RWPE1 (cell line): ENCODE measurements at regions not wholly inside any gene's neighbourhood (a gene's known extent, or its start where the extent isn't known, plus 50 kb on each side); places are given as distances from the start of the nearest gene placed in this dataset.

Experiments
- CTCF ChIA-PET: fragments of 350-600 bp; sonication (Branson Sonifier 250); formaldehyde crosslinking; extraction: SDS; loops from one replicate; lab custom pipeline; 2021; lab: Yijun Ruan, JAX
- POLR2A ChIA-PET: fragments of 400-600 bp; formaldehyde crosslinking; extraction: SDS; loops from one replicate; lab custom pipeline; 2020; ENCODE audit warnings: antibody characterized with exemption; ENCODE audit not compliant: low non-redundant PET; lab: Yijun Ruan, JAX
- DNase-seq: peaks from one replicate; pipeline ENCODE4 v3.0.0; 2012; ENCODE audit warnings: low spot score
- H3K27ac ChIP-seq: fragments of 450-650 bp; 2 replicates; pipeline ENCODE4 v1.5.1; 2017
- TF ChIP-seq, protein P1 (sequence below): fragments of 450-650 bp; conservative IDR thresholded peaks from 2 replicates; pipeline ENCODE4 v1.5.1; 2017; ENCODE audit warnings: low read depth, mild to moderate bottlenecking

DNA sequence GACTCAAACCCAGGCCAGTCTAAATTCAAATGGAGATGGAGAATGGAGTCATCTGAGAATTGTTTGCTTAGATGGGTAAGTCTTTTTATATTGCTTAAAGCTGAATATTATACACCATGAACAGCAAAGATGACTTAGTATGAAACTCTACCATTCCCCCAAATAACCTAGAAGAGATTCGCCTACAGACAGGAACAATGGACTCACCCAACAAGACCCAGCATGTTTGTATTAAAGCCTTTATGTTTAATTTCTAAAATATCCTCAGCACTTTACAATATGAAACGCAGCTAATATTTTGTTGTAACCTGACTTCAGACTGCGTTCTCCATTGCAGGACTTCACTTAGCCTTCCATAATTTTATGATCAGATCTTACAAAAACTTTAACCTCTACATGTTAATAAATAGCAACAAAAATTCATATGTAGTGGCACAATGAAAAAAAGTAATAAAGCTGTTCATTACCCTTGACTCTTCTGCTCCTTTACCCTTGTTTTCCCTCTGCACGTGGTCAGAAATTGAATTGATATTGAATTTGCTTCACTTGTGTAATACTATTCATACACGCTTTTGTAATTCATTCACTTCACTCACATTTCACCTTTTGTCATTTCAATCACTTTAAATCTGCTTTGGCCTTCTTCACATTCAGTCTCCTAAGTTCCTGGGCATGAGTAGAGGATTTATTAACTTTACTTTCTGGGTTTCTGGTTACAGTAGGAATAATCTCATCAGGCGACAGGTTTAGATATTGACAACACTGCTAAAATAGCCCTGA lies 177.3 kb upstream of the PTBP2 start:
- no peak overlapping the region for H3K27ac ChIP-seq
- ChIA-PET POLR2A (no interaction called here), CTCF (no interaction called here)
- TF ChIP-seq, protein P1, sequence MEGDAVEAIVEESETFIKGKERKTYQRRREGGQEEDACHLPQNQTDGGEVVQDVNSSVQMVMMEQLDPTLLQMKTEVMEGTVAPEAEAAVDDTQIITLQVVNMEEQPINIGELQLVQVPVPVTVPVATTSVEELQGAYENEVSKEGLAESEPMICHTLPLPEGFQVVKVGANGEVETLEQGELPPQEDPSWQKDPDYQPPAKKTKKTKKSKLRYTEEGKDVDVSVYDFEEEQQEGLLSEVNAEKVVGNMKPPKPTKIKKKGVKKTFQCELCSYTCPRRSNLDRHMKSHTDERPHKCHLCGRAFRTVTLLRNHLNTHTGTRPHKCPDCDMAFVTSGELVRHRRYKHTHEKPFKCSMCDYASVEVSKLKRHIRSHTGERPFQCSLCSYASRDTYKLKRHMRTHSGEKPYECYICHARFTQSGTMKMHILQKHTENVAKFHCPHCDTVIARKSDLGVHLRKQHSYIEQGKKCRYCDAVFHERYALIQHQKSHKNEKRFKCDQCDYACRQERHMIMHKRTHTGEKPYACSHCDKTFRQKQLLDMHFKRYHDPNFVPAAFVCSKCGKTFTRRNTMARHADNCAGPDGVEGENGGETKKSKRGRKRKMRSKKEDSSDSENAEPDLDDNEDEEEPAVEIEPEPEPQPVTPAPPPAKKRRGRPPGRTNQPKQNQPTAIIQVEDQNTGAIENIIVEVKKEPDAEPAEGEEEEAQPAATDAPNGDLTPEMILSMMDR, result no peak
- DNase-seq, result no peak

DNA sequence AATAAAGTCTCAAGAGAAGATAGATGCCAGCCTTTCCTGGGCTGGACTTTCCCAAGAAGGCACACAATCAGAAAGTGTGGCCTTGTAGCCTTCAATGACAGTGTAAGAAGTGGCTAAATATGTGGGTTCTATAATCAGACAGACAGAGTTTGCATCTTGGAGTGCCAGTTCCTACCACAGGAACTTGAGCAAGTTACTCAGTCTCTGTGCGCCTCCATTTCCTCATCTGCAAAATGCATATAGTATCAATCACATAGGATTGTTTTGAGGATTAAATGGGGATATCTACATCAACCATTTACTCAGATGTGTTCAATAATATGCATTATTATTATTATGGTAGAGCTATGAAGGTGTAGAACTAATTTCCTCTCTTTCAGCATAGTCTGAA lies 176.8 kb upstream of the PTBP2 start:
- TF ChIP-seq, protein P1, result no peak
- ChIA-PET POLR2A (no interaction called here), CTCF (no interaction called here)
- DNase-seq, result no peak
- H3K27ac ChIP-seq, result no peak overlapping the region

DNA sequence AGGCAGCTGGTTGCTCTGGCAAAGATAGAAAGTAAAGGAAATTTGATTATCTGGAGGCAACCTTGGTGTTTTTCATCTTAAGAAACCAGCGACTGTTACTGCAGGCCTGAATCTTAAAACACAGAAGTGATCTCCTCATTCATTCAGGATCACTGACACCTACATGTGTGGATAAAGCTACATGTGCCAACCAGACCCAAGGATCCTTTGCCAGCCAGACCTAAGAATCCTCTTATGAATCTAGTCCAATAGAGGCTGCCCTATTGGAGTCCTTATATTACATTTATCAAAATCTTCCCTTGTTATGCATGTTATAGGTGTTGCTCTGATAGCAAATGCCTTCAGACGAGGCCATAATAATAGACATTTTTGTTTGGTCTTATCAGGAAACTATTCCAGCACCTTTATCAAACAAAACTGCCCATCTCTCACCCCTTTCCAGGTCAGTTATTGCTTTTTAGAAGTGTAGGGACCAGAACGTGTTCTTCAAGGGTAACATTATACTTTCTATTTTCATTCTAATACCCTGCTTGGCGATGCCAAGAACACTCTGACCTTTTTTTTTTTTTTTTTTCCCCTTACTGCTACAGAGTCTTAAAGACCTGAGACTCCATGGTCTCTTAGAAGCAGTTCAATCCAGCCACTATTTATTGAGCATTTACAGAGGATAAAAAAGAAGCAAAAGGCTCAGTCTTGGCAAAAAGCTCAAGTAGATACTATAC lies 175.5 kb upstream of the PTBP2 start:
- ChIA-PET POLR2A (no interaction called here), CTCF (interaction anchor here (0.6 to 0.7 kb wide), 2 partner anchors 11 to 362 kb away, joined by 3 read pairs; no protein-coding TSS in a partner anchor)
- TF ChIP-seq, protein P1, result no peak
- H3K27ac ChIP-seq, result no peak overlapping the region
- DNase-seq, result no peak

DNA sequence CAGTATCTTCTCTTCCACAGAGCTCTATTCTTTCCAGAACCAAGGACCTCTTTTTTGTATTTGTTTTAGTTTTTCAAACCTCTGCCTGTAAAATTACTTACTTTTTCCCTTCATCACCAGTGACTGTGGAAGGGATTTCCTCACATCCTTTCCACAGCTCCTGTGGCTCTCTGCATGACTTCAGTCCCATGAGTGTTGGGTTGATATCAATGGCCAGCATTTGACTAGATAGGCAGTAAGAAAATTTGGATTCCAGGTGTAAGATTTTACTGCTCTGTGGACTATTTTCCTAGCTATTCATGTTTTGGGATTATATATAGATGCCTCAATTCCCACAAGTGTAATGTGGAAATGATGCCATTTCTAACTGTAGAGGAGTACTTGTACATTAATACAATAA lies 171.5 kb upstream of the PTBP2 start:
- no peak for DNase-seq
- CTCF ChIA-PET, result no interaction called here
- POLR2A ChIA-PET, result no interaction called here
- TF ChIP-seq, protein P1, result no peak
- no peak overlapping the region for H3K27ac ChIP-seq

DNA sequence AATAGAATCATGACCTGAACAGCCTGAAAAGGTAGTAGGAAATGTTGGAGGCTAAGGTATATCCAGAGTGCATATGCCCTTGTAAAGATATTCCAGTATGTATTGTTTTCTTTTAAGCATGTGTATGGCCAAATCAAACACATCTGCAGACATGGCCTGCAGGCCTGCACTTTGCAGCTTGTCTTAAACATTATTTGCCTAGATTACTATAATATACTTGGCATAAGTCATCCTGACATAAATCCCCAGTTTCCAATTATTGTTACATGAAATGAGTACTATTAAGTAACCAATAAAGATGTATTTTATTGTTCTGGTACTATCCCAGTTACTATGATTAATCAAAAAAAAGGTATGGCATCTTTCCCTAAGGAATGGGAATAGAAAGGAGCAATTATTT lies 169.1 kb upstream of the PTBP2 start:
- TF ChIP-seq, protein P1, result no peak
- H3K27ac ChIP-seq, result no peak overlapping the region
- no peak for DNase-seq
- CTCF ChIA-PET, result no interaction called here
- POLR2A ChIA-PET, result no interaction called here

DNA sequence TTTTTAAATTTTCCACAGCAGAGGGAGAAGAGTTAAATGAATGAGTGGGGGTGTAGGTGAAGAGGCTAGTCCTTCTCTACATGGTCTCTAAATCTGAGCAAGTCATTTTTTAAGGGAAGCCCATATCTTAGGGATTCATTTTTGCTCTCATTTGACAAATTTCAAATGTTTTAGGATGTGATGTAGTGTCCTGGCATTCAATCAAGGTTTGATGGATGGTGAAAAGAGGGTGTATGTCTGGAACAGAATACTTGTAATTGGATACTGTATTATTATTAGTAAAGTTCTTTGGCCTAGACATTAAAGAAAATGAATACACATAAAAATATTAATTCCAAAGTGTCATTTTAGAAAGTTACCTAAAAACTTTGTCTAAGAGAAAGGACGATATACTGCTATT lies 167.8 kb upstream of the PTBP2 start:
- no peak for DNase-seq
- ChIA-PET CTCF (no interaction called here), POLR2A (no interaction called here)
- H3K27ac ChIP-seq, result no peak overlapping the region
- TF ChIP-seq, protein P1, result no peak
